ENCODE measurements at regions not wholly inside any gene's neighbourhood (a gene's known extent, or its start where the extent isn't known, plus 50 kb on each side); places are given as distances from the start of the nearest gene placed in this dataset.
"Not testable (repeated sequence)": the region's sequence is repeated elsewhere in the genome, so short reads cannot be mapped to it uniquely, and the experiment has no call there.

- DNase-seq = not testable (repeated sequence)
These were observed 454.3 kb upstream of the SLITRK6 start for GRCh38 chr13:86253497-86253896.

- DNase-seq = not testable (repeated sequence)
These were observed 456.6 kb upstream of the SLITRK6 start for GRCh38 chr13:86255820-86256219.

GRCh38 chr13:86269511-86269910, 470.3 kb upstream of the SLITRK6 start:
- no peak for DNase-seq

- no peak for DNase-seq
These were observed 483.2 kb upstream of the SLITRK6 start for GRCh38 chr13:86282442-86282841.

GRCh38 chr13:86283031-86283430, 483.8 kb upstream of the SLITRK6 start:
- no peak for DNase-seq

- DNase-seq = no peak
These were observed 499.5 kb upstream of the SLITRK6 start for GRCh38 chr13:86298725-86299124.

GRCh38 chr13:86299128-86299527, 499.9 kb upstream of the SLITRK6 start:
- DNase-seq = no peak

GRCh38 chr13:86309881-86310280, 510.7 kb upstream of the SLITRK6 start:
- no peak for DNase-seq

- DNase-seq = no peak
These were observed 514.2 kb upstream of the SLITRK6 start for GRCh38 chr13:86313421-86313820.

GRCh38 chr13:86318450-86318849, 519.2 kb upstream of the SLITRK6 start:
- no peak for DNase-seq

- DNase-seq = no peak
These were observed 525.0 kb upstream of the SLITRK6 start for GRCh38 chr13:86324191-86324590.

- no peak for DNase-seq
These were observed 556.1 kb upstream of the SLITRK6 start for GRCh38 chr13:86355301-86355700.

- no peak for DNase-seq
These were observed 557.9 kb upstream of the SLITRK6 start for GRCh38 chr13:86357106-86357505.

- not testable (repeated sequence) for DNase-seq
These were observed 564.5 kb upstream of the SLITRK6 start for GRCh38 chr13:86363749-86364148.

- DNase-seq = no peak
These were observed 569.7 kb upstream of the SLITRK6 start for GRCh38 chr13:86368924-86369323.

- no peak for DNase-seq
These were observed 578.2 kb upstream of the SLITRK6 start for GRCh38 chr13:86377451-86377850.

- no peak for DNase-seq
These were observed 579.4 kb upstream of the SLITRK6 start for GRCh38 chr13:86378628-86379027.

- no peak for DNase-seq
These were observed 583.9 kb upstream of the SLITRK6 start for GRCh38 chr13:86383151-86383550.

GRCh38 chr13:86383561-86383960, 584.3 kb upstream of the SLITRK6 start:
- no peak for DNase-seq

- no peak for DNase-seq
These were observed 598.4 kb upstream of the SLITRK6 start for GRCh38 chr13:86397635-86398034.

- DNase-seq = no peak
These were observed 600.4 kb upstream of the SLITRK6 start for GRCh38 chr13:86399572-86399971.

GRCh38 chr13:86402500-86402899, 603.3 kb upstream of the SLITRK6 start:
- DNase-seq = no peak

GRCh38 chr13:86403181-86403580, 604.0 kb upstream of the SLITRK6 start:
- DNase-seq = no peak

- no peak for DNase-seq
These were observed 610.4 kb upstream of the SLITRK6 start for GRCh38 chr13:86409466-86410241.

Measured in fibroblast of skin of scalp (primary cell).